HepG2 (cell line): ENCODE measurements at regions not wholly inside any gene's neighbourhood (a gene's known extent, or its start where the extent isn't known, plus 50 kb on each side); places are given as distances from the start of the nearest gene placed in this dataset.

Source experiments
- CCDC6 ChIP-seq: sonication (generic); formaldehyde crosslinking; IDR thresholded peaks from 2 replicates; pipeline ENCODE4 v1.8.1; 2022; ENCODE audit warnings: mild to moderate bottlenecking, missing genetic modification reagents, moderate library complexity
- FOXP1 ChIP-seq, 2 experiments: fragments of 450-650 bp in 1 of 2; IDR thresholded peaks; 2 replicates each; pipeline ENCODE4 v1.6.1; 2017 to 2018; ENCODE audit warnings: antibody characterized with exemption in 1 of 2
- GATA4 ChIP-seq: sonication (generic); IDR thresholded peaks from 2 replicates; pipeline ENCODE4 v1.6.1; 2016; ENCODE audit warnings: antibody characterized with exemption, low read depth, borderline replicate concordance
- HOXA9 ChIP-seq: sonication (generic); formaldehyde crosslinking; IDR thresholded peaks from 2 replicates; pipeline ENCODE4 v1.8.1; 2022; ENCODE audit warnings: missing genetic modification reagents, mild to moderate bottlenecking, moderate library complexity, borderline replicate concordance
- JARID2 ChIP-seq: sonication (generic); formaldehyde crosslinking; IDR thresholded peaks from 2 replicates; pipeline ENCODE4 v1.8.1; 2023; ENCODE audit warnings: missing genetic modification reagents, inconsistent platforms; ENCODE audit not compliant: insufficient replicate concordance
- NR2F2 ChIP-seq: IDR thresholded peaks from 2 replicates; pipeline ENCODE4 v1.6.1; 2012; ENCODE audit warnings: low read depth, inconsistent platforms, borderline replicate concordance
- PAX8 ChIP-seq: sonication (generic); formaldehyde crosslinking; IDR thresholded peaks from 2 replicates; pipeline ENCODE4 v1.8.0; 2022; ENCODE audit warnings: mild to moderate bottlenecking, missing genetic modification reagents, borderline replicate concordance
- ZFP41 ChIP-seq: sonication (generic); formaldehyde crosslinking; IDR thresholded peaks from 2 replicates; pipeline ENCODE4 v1.4.0; 2020; ENCODE audit warnings: mild to moderate bottlenecking, missing genetic modification reagents, borderline replicate concordance
- ZNF207 ChIP-seq: fragments of 450-650 bp; IDR thresholded peaks from 2 replicates; pipeline ENCODE4 v1.6.1; 2016; ENCODE audit warnings: antibody characterized with exemption, borderline replicate concordance
- ZNF430 ChIP-seq: sonication (generic); formaldehyde crosslinking; IDR thresholded peaks from 2 replicates; pipeline ENCODE4 v1.9.0; 2021; ENCODE audit warnings: mild to moderate bottlenecking, missing genetic modification reagents
- ZNF468 ChIP-seq: sonication (generic); formaldehyde crosslinking; IDR thresholded peaks from 2 replicates; pipeline ENCODE4 v1.8.0; 2022; ENCODE audit warnings: mild to moderate bottlenecking, moderate library complexity, missing genetic modification reagents
- ZNF589 ChIP-seq: sonication (generic); formaldehyde crosslinking; conservative IDR thresholded peaks from 2 replicates; pipeline ENCODE4 v1.8.0; 2022; ENCODE audit warnings: mild to moderate bottlenecking, moderate library complexity, missing genetic modification reagents
- ZNF772 ChIP-seq: sonication (generic); formaldehyde crosslinking; IDR thresholded peaks from 2 replicates; pipeline ENCODE4 v1.5.0; 2020; ENCODE audit warnings: mild to moderate bottlenecking, missing genetic modification reagents
- ZNF773 ChIP-seq: sonication (generic); formaldehyde crosslinking; IDR thresholded peaks from 2 replicates; pipeline ENCODE4 v1.4.0; 2020; ENCODE audit warnings: missing genetic modification reagents, borderline replicate concordance
- ZNF776 ChIP-seq: sonication (generic); formaldehyde crosslinking; IDR thresholded peaks from 2 replicates; pipeline ENCODE4 v1.4.0; 2020; ENCODE audit warnings: mild to moderate bottlenecking, missing genetic modification reagents
- ZNF781 ChIP-seq: sonication (generic); formaldehyde crosslinking; IDR thresholded peaks from 2 replicates; pipeline ENCODE4 v1.5.1; 2020; ENCODE audit warnings: borderline replicate concordance, mild to moderate bottlenecking, missing genetic modification reagents; ENCODE audit errors: not compliant biosample characterization
- ZXDC ChIP-seq: sonication (generic); formaldehyde crosslinking; IDR thresholded peaks from 2 replicates; pipeline ENCODE4 v1.5.0; 2020; ENCODE audit warnings: mild to moderate bottlenecking, missing genetic modification reagents
- TF ChIP-seq, protein P1 (sequence below): sonication (generic); formaldehyde crosslinking; IDR thresholded peaks from 2 replicates; pipeline ENCODE4 v1.5.0; 2020; ENCODE audit warnings: missing genetic modification reagents, mild to moderate bottlenecking, borderline replicate concordance
- TF ChIP-seq, protein P2 (sequence below): sonication (generic); formaldehyde crosslinking; IDR thresholded peaks from 2 replicates; pipeline ENCODE4 v1.4.0; 2020; ENCODE audit warnings: missing genetic modification reagents, mild to moderate bottlenecking, borderline replicate concordance
- TF ChIP-seq, protein P3 (sequence below): IDR thresholded peaks from 2 replicates; pipeline ENCODE4 v1.6.1; 2016; ENCODE audit warnings: low read depth
- TF ChIP-seq, protein P4 (sequence below): sonication (generic); formaldehyde crosslinking; IDR thresholded peaks from 2 replicates; pipeline ENCODE4 v1.8.0; 2023; ENCODE audit warnings: mild to moderate bottlenecking, missing genetic modification reagents

- TF ChIP-seq ZXDC (CRISPR knock-in tag), result no peak
- TF ChIP-seq, protein P1, sequence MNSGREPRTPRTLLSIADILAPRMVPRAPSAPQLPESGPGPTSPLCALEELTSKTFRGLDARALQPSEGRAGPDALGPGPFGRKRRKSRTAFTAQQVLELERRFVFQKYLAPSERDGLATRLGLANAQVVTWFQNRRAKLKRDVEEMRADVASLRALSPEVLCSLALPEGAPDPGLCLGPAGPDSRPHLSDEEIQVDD (CRISPR knock-in tag), result no peak
- peak; percentile 77; the same call in 1 of the 2 replicates for TF ChIP-seq GATA4
- no peak for TF ChIP-seq ZNF773 (CRISPR knock-in tag)
- TF ChIP-seq ZNF772 (CRISPR knock-in tag), result peak; percentile 53; the same call in 1 of the 2 replicates
- TF ChIP-seq NR2F2, result peak; percentile 83
- no peak for TF ChIP-seq ZNF468 (CRISPR knock-in tag)
- TF ChIP-seq ZNF207, result no peak
- TF ChIP-seq ZNF776 (CRISPR knock-in tag), result no peak
- TF ChIP-seq ZNF430, result no peak
- TF ChIP-seq PAX8 (CRISPR knock-in tag), result no peak
- TF ChIP-seq HOXA9 (CRISPR knock-in tag), result no peak
- TF ChIP-seq ZFP41, result no peak
- no peak for TF ChIP-seq FOXP1 (IDR thresholded peaks at IDR 0.05)
- TF ChIP-seq FOXP1 (CRISPR knock-in tag; IDR thresholded peaks at IDR 0.05), result peak; percentile 72
- TF ChIP-seq, protein P2, sequence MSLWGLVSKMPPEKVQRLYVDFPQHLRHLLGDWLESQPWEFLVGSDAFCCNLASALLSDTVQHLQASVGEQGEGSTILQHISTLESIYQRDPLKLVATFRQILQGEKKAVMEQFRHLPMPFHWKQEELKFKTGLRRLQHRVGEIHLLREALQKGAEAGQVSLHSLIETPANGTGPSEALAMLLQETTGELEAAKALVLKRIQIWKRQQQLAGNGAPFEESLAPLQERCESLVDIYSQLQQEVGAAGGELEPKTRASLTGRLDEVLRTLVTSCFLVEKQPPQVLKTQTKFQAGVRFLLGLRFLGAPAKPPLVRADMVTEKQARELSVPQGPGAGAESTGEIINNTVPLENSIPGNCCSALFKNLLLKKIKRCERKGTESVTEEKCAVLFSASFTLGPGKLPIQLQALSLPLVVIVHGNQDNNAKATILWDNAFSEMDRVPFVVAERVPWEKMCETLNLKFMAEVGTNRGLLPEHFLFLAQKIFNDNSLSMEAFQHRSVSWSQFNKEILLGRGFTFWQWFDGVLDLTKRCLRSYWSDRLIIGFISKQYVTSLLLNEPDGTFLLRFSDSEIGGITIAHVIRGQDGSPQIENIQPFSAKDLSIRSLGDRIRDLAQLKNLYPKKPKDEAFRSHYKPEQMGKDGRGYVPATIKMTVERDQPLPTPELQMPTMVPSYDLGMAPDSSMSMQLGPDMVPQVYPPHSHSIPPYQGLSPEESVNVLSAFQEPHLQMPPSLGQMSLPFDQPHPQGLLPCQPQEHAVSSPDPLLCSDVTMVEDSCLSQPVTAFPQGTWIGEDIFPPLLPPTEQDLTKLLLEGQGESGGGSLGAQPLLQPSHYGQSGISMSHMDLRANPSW (CRISPR knock-in tag), result no peak
- TF ChIP-seq CCDC6 (CRISPR knock-in tag), result no peak
- no peak for TF ChIP-seq JARID2 (CRISPR knock-in tag)
- TF ChIP-seq, protein P3, sequence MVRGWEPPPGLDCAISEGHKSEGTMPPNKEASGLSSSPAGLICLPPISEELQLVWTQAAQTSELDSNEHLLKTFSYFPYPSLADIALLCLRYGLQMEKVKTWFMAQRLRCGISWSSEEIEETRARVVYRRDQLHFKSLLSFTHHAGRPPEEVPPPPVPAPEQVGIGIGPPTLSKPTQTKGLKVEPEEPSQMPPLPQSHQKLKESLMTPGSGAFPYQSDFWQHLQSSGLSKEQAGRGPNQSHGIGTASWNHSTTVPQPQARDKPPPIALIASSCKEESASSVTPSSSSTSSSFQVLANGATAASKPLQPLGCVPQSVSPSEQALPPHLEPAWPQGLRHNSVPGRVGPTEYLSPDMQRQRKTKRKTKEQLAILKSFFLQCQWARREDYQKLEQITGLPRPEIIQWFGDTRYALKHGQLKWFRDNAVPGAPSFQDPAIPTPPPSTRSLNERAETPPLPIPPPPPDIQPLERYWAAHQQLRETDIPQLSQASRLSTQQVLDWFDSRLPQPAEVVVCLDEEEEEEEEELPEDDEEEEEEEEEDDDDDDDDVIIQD (CRISPR knock-in tag), result peak; percentile 82; the same call in 1 of the 2 replicates
- TF ChIP-seq ZNF781 (CRISPR knock-in tag), result peak; percentile 31
- TF ChIP-seq, protein P4, sequence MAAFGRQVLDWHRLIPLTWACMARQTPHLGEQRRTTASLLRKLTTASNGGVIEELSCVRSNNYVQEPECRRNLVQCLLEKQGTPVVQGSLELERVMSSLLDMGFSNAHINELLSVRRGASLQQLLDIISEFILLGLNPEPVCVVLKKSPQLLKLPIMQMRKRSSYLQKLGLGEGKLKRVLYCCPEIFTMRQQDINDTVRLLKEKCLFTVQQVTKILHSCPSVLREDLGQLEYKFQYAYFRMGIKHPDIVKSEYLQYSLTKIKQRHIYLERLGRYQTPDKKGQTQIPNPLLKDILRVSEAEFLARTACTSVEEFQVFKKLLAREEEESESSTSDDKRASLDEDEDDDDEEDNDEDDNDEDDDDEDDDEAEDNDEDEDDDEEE (CRISPR knock-in tag), result no peak
- no peak for TF ChIP-seq ZNF589 (CRISPR knock-in tag)
Observed at GRCh38 chr2:62568983-62569837, 63.2 kb upstream of the TMEM17 start (continued).
